Stomach (tissue), 8 donors: ENCODE measurements at regions not wholly inside any gene's neighbourhood (a gene's known extent, or its start where the extent isn't known, plus 50 kb on each side); places are given as distances from the start of the nearest gene placed in this dataset.

ENCODE experiments used
- DNase-seq, 2 donors: peaks; one replicate each; pipeline versions ENCODE4 v3.0.0 to v3.0.0-alpha.2; 2013 to 2019
- H3K27ac ChIP-seq, 5 donors: fragments of 200-600 bp in 4 of 5; sonication (generic) in 4 of 5; one replicate each; pipeline ENCODE4 v1.5.1; 2013 to 2019; ENCODE audit warnings: mild to moderate bottlenecking in 1 of 5, moderate library complexity in 1 of 5
- H3K27me3 ChIP-seq, 3 donors: fragments of 200-600 bp; sonication (generic); one replicate each; pipeline ENCODE4 v1.5.1; 2017 to 2019; ENCODE audit warnings: mixed run types in 1 of 3
- H3K36me3 ChIP-seq, 4 donors: fragments of 200-600 bp; sonication (generic); 1 replicate in 3 of 4; 2 replicates in 1 of 4; pipeline ENCODE4 v1.5.1; 2016 to 2019
- H3K4me1 ChIP-seq, 4 donors: fragments of 200-600 bp; sonication (generic); one replicate each; pipeline ENCODE4 v1.5.1; 2016 to 2019
- H3K4me3 ChIP-seq, 4 donors: fragments of 200-600 bp; sonication (generic) in 3 of 4; one replicate each; pipeline ENCODE4 v1.5.1; 2016 to 2019; ENCODE audit warnings: mild to moderate bottlenecking in 1 of 4
- H3K9me3 ChIP-seq, 4 donors: fragments of 200-600 bp; sonication (generic); one replicate each; pipeline ENCODE4 v1.5.1; 2016 to 2019
- EP300 ChIP-seq: sonication (generic); formaldehyde crosslinking; IDR thresholded peaks from one replicate; pipeline ENCODE4 v1.6.1; 2017; ENCODE audit warnings: antibody characterized with exemption
- POLR2A ChIP-seq, 4 donors: fragments of 450-650 bp; IDR thresholded peaks; one replicate each; pipeline ENCODE4 v1.6.1; 2016; ENCODE audit warnings: antibody characterized with exemption in 4 of 4, control low read depth in 2 of 4, mild to moderate bottlenecking in 1 of 4, moderate library complexity in 1 of 4
- POLR2AphosphoS5 ChIP-seq, 3 donors: sonication (generic); formaldehyde crosslinking; IDR thresholded peaks; one replicate each; pipeline ENCODE4 v1.6.1; 2016; ENCODE audit warnings: antibody characterized with exemption in 3 of 3
- WGBS, 5 donors: extraction: QIAGEN DNeasy Blood & Tissue Kit in 3 of 5; methylation state at CpG; one replicate each; pipeline versions ENCODE4 v1.1.5 to v1.1.7; 2013 to 2018; 5-methylcytosine and 5-hydroxymethylcytosine counted together
- intact Hi-C: fragments of 100-400 bp; cut with DNase I; formaldehyde crosslinking; loops from one replicate; pipeline ENCODE4 v1.15.1; 2023; ENCODE audit warnings: low total_unique reads
- TF ChIP-seq, protein P1 (sequence below), 7 experiments: fragments of 450-650 bp in 4 of 7; fragments of 200-600 bp in 3 of 7; sonication (generic) in 3 of 7; IDR thresholded peaks; one replicate each; pipeline ENCODE4 v1.5.1; 2016 to 2019; ENCODE audit warnings: antibody characterized with exemption in 7 of 7, control low read depth in 2 of 7, mild to moderate bottlenecking in 1 of 7
- donor health status: healthy with polysubstance abuse.
- donor health status: Bipolar disorder and iron deficiency.
- donor health status: healthy.

DNA sequence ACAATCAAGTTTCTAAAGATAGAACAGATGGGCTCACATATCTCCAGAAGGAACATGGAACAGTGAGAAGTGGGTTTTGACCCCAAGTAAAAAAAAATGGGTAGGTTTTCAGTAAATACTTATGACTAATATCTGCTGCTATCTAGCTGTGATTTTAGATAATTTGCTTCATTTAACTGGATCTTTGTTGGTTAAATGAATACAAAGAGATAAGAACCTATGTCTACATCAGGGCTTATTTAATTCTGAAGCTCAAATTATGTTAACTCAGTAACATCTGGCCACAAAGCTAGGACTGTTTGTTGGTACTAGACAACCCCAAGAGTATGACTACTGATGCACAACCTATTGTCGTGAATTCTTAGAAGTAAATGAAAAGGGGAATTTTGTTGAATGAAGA is 144.4 kb upstream of the SESN3 start:
- intact Hi-C loops: no loop called here
- H3K27ac ChIP-seq: no peak overlapping the region
- no peaks in the 10 kb centered on the region for H3K9me3 ChIP-seq
- no peak for DNase-seq
- no peaks in the 10 kb centered on the region for H3K4me1 ChIP-seq
- H3K27me3 ChIP-seq: no peaks in the 10 kb centered on the region
- no peaks in the 10 kb centered on the region for H3K36me3 ChIP-seq
- TF ChIP-seq POLR2AphosphoS5 (IDR thresholded peaks at IDR 0.05): no peak
- TF ChIP-seq POLR2A (IDR thresholded peaks at IDR 0.05): no peak
- TF ChIP-seq, protein P1, sequence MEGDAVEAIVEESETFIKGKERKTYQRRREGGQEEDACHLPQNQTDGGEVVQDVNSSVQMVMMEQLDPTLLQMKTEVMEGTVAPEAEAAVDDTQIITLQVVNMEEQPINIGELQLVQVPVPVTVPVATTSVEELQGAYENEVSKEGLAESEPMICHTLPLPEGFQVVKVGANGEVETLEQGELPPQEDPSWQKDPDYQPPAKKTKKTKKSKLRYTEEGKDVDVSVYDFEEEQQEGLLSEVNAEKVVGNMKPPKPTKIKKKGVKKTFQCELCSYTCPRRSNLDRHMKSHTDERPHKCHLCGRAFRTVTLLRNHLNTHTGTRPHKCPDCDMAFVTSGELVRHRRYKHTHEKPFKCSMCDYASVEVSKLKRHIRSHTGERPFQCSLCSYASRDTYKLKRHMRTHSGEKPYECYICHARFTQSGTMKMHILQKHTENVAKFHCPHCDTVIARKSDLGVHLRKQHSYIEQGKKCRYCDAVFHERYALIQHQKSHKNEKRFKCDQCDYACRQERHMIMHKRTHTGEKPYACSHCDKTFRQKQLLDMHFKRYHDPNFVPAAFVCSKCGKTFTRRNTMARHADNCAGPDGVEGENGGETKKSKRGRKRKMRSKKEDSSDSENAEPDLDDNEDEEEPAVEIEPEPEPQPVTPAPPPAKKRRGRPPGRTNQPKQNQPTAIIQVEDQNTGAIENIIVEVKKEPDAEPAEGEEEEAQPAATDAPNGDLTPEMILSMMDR (IDR thresholded peaks at IDR 0.05): no peak
- TF ChIP-seq EP300: no peak
- no peak overlapping the region for H3K4me3 ChIP-seq
- WGBS, 5 donors: 73 to 95% (median 82%) methylated on average over 1 of the region's 1 CpG

- H3K27me3 ChIP-seq: no peaks in the 10 kb centered on the region
- H3K9me3 ChIP-seq: no peaks in the 10 kb centered on the region
- intact Hi-C loops: no loop called here
- 76 to 81% (median 77%) methylated on average over 4 of the region's 4 CpGs for WGBS, 5 donors
- TF ChIP-seq, protein P1 (IDR thresholded peaks at IDR 0.05): no peak
- no peak for TF ChIP-seq POLR2A (IDR thresholded peaks at IDR 0.05)
- TF ChIP-seq POLR2AphosphoS5 (IDR thresholded peaks at IDR 0.05): no peak
- TF ChIP-seq EP300: no peak
- no peaks in the 10 kb centered on the region for H3K4me1 ChIP-seq
- no peak for DNase-seq
- H3K27ac ChIP-seq: no peak overlapping the region
- no peak overlapping the region for H3K4me3 ChIP-seq
- no peaks in the 10 kb centered on the region for H3K36me3 ChIP-seq
Observed at GRCh38 chr11:95374105-95374504, 143.1 kb upstream of the SESN3 start.

DNA sequence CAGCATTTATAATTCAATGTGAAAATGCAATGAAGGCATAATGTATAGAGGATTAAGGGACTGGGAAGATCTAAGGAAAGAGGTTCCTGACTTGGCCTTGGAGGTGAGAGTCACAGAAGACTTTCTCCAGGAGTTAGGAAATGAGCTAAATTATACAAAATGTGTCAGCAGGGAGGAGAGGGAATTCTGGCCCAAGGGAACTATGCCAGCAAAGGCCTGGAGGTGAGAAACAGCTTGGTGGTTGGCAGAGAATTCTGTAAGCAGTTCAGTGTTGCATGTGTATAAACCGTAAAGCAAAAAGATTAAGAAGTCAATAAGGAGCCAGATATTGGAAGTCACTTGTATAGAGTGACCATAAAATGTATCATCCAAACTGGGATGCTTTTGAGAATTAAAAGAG is 142.2 kb upstream of the SESN3 start:
- no peak for DNase-seq
- Histone ChIP-seq H3K36me3 (no peaks in the 10 kb centered on the region), H3K27me3 (no peaks in the 10 kb centered on the region), H3K27ac (no peak overlapping the region), H3K4me3 (no peak overlapping the region), H3K4me1 (no peaks in the 10 kb centered on the region), H3K9me3 (no peaks in the 10 kb centered on the region)
- 68 to 91% (median 77%) methylated on average over 1 of the region's 1 CpG for WGBS, 5 donors
- intact Hi-C loops: no loop called here
- TF ChIP-seq EP300 (no peak), POLR2A (IDR thresholded peaks at IDR 0.05) (no peak), POLR2AphosphoS5 (IDR thresholded peaks at IDR 0.05) (no peak)
- TF ChIP-seq, protein P1 (IDR thresholded peaks at IDR 0.05): no peak

DNA sequence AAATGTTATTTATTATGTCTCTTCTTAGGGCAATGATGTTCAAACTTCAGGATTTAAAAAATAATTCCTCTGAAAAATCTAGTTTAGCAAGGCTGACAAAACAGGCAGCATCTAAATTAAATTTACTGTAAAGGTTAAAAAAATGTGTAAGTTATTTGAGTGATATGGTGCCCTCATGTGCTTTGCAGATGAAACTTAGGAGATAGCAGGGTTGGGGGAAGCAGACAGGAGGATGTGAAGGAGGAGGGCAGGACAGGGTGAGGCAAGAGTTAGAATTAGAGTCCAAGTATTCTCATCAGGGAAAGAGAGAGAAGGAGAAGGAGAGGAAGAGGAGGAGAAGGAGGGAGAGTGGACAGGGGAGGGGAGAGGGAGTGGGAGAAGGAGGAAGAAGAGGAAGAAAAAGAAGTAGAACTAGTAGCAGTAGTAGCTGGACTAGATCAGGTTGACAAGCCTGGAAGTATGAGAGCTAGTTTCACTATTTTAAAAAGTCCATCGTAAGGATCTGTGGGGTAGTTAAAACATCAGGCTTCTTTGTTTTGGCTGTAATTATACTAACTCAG is 141.2 kb upstream of the SESN3 start:
- intact Hi-C loops: no loop called here
- Histone ChIP-seq H3K27ac (no peak overlapping the region), H3K4me1 (no peaks in the 10 kb centered on the region), H3K36me3 (no peaks in the 10 kb centered on the region), H3K27me3 (no peaks in the 10 kb centered on the region), H3K9me3 (no peaks in the 10 kb centered on the region), H3K4me3 (no peak overlapping the region)
- no peak for DNase-seq
- TF ChIP-seq POLR2AphosphoS5 (IDR thresholded peaks at IDR 0.05): no peak
- TF ChIP-seq, protein P1 (IDR thresholded peaks at IDR 0.05): no peak
- WGBS, 5 donors: 89 to 97% (median 94%) methylated on average over 1 of the region's 1 CpG
